Lung (tissue), 11 donors: ENCODE measurements at regions not wholly inside any gene's neighbourhood (a gene's known extent, or its start where the extent isn't known, plus 50 kb on each side); places are given as distances from the start of the nearest gene placed in this dataset.

ENCODE experiments used
- ATAC-seq: fragments of 200-7000 bp; cut with Tn5 transposase; one replicate; pipeline ENCODE4 v1.9.1; 2020; ENCODE audit warnings: moderate number of reproducible peaks; ENCODE audit not compliant: insufficient read depth, low FRiP score
- DNase-seq, 3 donors: peaks; one replicate each; pipeline ENCODE4 v3.0.0-alpha.2; 2013 to 2017
- H3K27ac ChIP-seq, 2 donors: one replicate each; pipeline ENCODE4 v1.5.1; 2013; ENCODE audit warnings: mild to moderate bottlenecking in 2 of 2, moderate library complexity in 2 of 2, control low read depth in 1 of 2, inconsistent platforms in 1 of 2, low read depth in 1 of 2, low read length in 1 of 2
- H3K27me3 ChIP-seq, 3 donors: one replicate each; pipeline ENCODE4 v1.5.1; 2013; ENCODE audit warnings: low read length in 2 of 3; ENCODE audit not compliant: control insufficient read depth in 3 of 3, insufficient read depth in 3 of 3
- H3K36me3 ChIP-seq, 4 donors: one replicate each; pipeline ENCODE4 v1.5.1; 2013; ENCODE audit warnings: low read length in 4 of 4, mild to moderate bottlenecking in 1 of 4, moderate library complexity in 1 of 4; ENCODE audit not compliant: control insufficient read depth in 4 of 4, insufficient read depth in 4 of 4
- H3K4me1 ChIP-seq, 5 donors: one replicate each; pipeline ENCODE4 v1.5.1; 2013; ENCODE audit warnings: low read length in 5 of 5, mild to moderate bottlenecking in 2 of 5, moderate library complexity in 1 of 5; ENCODE audit not compliant: control insufficient read depth in 5 of 5, insufficient read depth in 5 of 5
- H3K4me3 ChIP-seq: one replicate; pipeline ENCODE4 v1.5.1; 2013; ENCODE audit warnings: mild to moderate bottlenecking, control low read depth, moderate library complexity
- H3K9ac ChIP-seq, 2 donors: one replicate each; pipeline ENCODE4 v1.5.1; 2013; ENCODE audit warnings: low read length in 2 of 2, control low read depth in 1 of 2; ENCODE audit not compliant: insufficient read depth in 1 of 2
- H3K9me3 ChIP-seq, 4 donors: one replicate each; pipeline ENCODE4 v1.5.1; 2013; ENCODE audit warnings: low read length in 3 of 4, mild to moderate bottlenecking in 1 of 4, moderate library complexity in 1 of 4; ENCODE audit not compliant: control insufficient read depth in 4 of 4, insufficient read depth in 3 of 4
- WGBS, 2 donors: extraction: QIAGEN DNeasy Blood & Tissue Kit; methylation state at CpG; one replicate each; pipeline ENCODE4 v1.1.7; 2013; 5-methylcytosine and 5-hydroxymethylcytosine counted together
- TF ChIP-seq, protein P1 (sequence below): IDR thresholded peaks from 2 replicates; pipeline ENCODE4 v1.5.1; 2012; ENCODE audit warnings: mild to moderate bottlenecking; ENCODE audit errors: control extremely low read depth, extremely low read depth
- donor health status: control.
- donor health status: control.
- donor health status: Bipolar disorder and iron deficiency.
- donor health status: healthy.
- donor health status: DM: yes; HTN: yes; CAD: no.

- ATAC-seq, result no peak
Measured at GRCh38 chr16:50881331-50881830, 139.5 kb downstream of the CYLD start.

GRCh38 chr16:50880926-50881325 is 139.0 kb downstream of the CYLD start:
- H3K27me3 ChIP-seq, result peaks cover 0 to 3% (median 0%) of the 10 kb centered on the region in 3 donors
- no peak for ATAC-seq
- H3K27ac ChIP-seq, result no peak overlapping the region
- TF ChIP-seq, protein P1, sequence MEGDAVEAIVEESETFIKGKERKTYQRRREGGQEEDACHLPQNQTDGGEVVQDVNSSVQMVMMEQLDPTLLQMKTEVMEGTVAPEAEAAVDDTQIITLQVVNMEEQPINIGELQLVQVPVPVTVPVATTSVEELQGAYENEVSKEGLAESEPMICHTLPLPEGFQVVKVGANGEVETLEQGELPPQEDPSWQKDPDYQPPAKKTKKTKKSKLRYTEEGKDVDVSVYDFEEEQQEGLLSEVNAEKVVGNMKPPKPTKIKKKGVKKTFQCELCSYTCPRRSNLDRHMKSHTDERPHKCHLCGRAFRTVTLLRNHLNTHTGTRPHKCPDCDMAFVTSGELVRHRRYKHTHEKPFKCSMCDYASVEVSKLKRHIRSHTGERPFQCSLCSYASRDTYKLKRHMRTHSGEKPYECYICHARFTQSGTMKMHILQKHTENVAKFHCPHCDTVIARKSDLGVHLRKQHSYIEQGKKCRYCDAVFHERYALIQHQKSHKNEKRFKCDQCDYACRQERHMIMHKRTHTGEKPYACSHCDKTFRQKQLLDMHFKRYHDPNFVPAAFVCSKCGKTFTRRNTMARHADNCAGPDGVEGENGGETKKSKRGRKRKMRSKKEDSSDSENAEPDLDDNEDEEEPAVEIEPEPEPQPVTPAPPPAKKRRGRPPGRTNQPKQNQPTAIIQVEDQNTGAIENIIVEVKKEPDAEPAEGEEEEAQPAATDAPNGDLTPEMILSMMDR, result no peak
- no peaks in the 10 kb centered on the region for H3K36me3 ChIP-seq
- peaks cover 0 to 5% (median 0%) of the 10 kb centered on the region in 4 donors for H3K9me3 ChIP-seq
- H3K4me1 ChIP-seq, result no peaks in the 10 kb centered on the region
- no peak overlapping the region for H3K4me3 ChIP-seq
- no peak overlapping the region for H3K9ac ChIP-seq
- DNase-seq, result no peak
- WGBS, 2 donors, result 89 to 92% methylated on average over 3 of the region's 3 CpGs

More at GRCh38 chr16:50881331-50881830, 139.5 kb downstream of the CYLD start:
- no peak overlapping the region for H3K9ac ChIP-seq
- TF ChIP-seq, protein P1, result no peak
- no peaks in the 10 kb centered on the region for H3K4me1 ChIP-seq
- H3K27ac ChIP-seq, result no peak overlapping the region
- DNase-seq, result peak in 1 of 3 donors; percentile 1
- WGBS, 2 donors, result 70 to 84% methylated on average over 7 of the region's 7 CpGs
- peaks cover 0 to 7% (median 0%) of the 10 kb centered on the region in 4 donors for H3K9me3 ChIP-seq
- no peaks in the 10 kb centered on the region for H3K36me3 ChIP-seq
- peaks cover 0 to 1% (median 0%) of the 10 kb centered on the region in 3 donors for H3K27me3 ChIP-seq
- no peak overlapping the region for H3K4me3 ChIP-seq

DNA sequence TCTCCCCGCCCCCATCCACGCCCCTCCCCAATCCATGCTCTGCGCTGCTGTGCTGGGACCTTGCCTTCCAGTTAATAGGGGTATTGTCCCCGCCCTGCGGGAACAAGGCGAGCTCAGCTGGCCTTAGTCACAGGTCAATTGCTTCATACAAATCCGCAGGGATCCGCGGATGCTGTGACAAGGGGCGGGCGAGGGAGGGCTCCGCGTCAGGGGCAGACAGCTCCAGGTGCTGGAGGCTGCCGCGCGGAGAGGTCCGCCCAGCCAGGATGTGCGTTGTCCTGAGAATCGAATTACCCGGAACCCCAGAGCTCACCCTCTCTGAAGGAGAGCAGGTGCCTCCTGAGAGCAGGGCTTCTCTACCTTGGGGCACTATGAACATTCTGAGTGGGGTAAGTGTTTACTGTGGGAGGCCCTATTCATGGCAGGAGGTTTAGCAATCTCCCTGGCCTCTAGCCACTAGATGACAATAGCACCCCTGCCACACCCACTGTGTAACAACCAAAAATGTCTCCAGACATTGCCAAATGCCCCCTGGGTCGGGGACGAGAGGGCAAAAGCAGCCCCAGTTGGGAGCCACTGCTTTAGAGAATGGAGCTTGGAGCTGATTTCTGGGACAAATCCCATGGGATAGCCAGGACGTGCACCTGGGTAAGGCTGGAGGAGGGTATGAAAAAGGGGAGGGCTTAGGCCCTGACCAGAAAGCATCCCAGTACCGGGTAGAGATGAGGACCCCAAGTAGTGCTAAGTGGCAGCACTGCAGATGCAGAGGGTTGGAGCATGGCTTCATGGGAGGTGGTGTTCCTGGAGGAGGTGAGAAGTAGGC is 138.2 kb downstream of the CYLD start:
- WGBS, 2 donors, result 30 to 31% methylated on average over 24 of the region's 24 CpGs
- Histone ChIP-seq H3K9me3 (peaks cover 0 to 4% (median 0%) of the 10 kb centered on the region in 4 donors), H3K9ac (no peak overlapping the region), H3K4me1 (no peaks in the 10 kb centered on the region), H3K36me3 (no peaks in the 10 kb centered on the region), H3K27me3 (peaks cover 0 to 3% (median 0%) of the 10 kb centered on the region in 3 donors), H3K4me3 (no peak overlapping the region), H3K27ac (no peak overlapping the region)
- ATAC-seq (no peak), DNase-seq (no peak)
- TF ChIP-seq, protein P1, result no peak
